Cardiac fibroblast (primary cell): ENCODE measurements at regions not wholly inside any gene's neighbourhood (a gene's known extent, or its start where the extent isn't known, plus 50 kb on each side); places are given as distances from the start of the nearest gene placed in this dataset.
A peak's percentile ranks its signal among the peaks of the same experiment; 100 is the strongest.

Experiments used
- DNase-seq, 2 donors: peaks; one replicate each; pipeline versions ENCODE4 v3.0.0 to v3.0.0-alpha.2; 2010; ENCODE audit warnings: low read depth in 2 of 2
- H3K4me3 ChIP-seq, 2 donors: replicated peaks in 1 of 2; 1 replicate in 1 of 2; 2 replicates in 1 of 2; pipeline ENCODE4 v1.5.1; 2011; ENCODE audit warnings: low read depth in 2 of 2, low read length in 2 of 2, mild to moderate bottlenecking in 2 of 2, moderate library complexity in 1 of 2
- CTCF ChIP-seq: IDR thresholded peaks from one replicate; pipeline ENCODE4 v1.5.1; 2011; ENCODE audit warnings: low read depth, mild to moderate bottlenecking, low read length, inconsistent platforms

GRCh38 chr21:35940074-35940927 lies 120.0 kb downstream of the SETD4 start:
- DNase-seq = peak; percentile 86 to 87

DNA sequence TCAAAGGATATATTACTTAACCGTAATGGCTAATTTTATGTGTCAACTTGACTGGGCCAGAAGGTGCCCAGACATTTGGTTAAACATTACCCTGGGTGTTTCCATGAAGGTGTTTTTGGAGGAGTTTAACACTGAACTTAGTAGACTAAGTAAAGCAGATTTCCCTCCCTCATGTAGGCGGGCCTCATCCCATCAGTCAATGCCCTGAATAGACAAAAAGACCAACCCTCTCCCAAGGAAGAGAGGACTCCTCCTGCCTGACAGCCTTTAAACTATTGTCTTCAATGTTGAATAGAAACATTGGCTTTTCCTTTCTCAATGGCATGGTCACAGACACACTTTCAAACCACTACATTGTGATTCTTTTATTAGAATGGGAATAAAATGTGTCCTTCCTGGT lies 121.9 kb downstream of the SETD4 start:
- H3K4me3 ChIP-seq = no peak overlapping the region
- TF ChIP-seq CTCF = no peak
- DNase-seq = no peak

More at GRCh38 chr21:35940074-35940927, 120.0 kb downstream of the SETD4 start:
- peak; percentile 70 for TF ChIP-seq CTCF
- no peak overlapping the region for H3K4me3 ChIP-seq

- peak; percentile 83 to 95 for DNase-seq
- no peak overlapping the region for H3K4me3 ChIP-seq
- TF ChIP-seq CTCF = peak; percentile 43
These were observed 126.9 kb downstream of the SETD4 start for GRCh38 chr21:35933466-35933865.

- DNase-seq = peak; percentile 91 to 95
- TF ChIP-seq CTCF = no peak
- peak overlapping the region in 1 of 2 donors; percentile 5 for H3K4me3 ChIP-seq
These were observed 128.0 kb downstream of the SETD4 start for GRCh38 chr21:35932232-35932911.

GRCh38 chr21:35929901-35930300 lies 130.4 kb downstream of the SETD4 start:
- H3K4me3 ChIP-seq = no peak overlapping the region
- TF ChIP-seq CTCF = no peak
- no peak for DNase-seq

GRCh38 chr21:35927262-35927661 lies 133.1 kb downstream of the SETD4 start:
- no peak overlapping the region for H3K4me3 ChIP-seq
- no peak for DNase-seq
- no peak for TF ChIP-seq CTCF
